GM06990 (cell line): ENCODE measurements at regions not wholly inside any gene's neighbourhood (a gene's known extent, or its start where the extent isn't known, plus 50 kb on each side); places are given as distances from the start of the nearest gene placed in this dataset.

ENCODE experiments used
- DNase-seq: peaks from one replicate; pipeline ENCODE4 v3.0.0-alpha.2; 2011; ENCODE audit not compliant: insufficient read length; ENCODE audit errors: extremely low read depth
- H3K27me3 ChIP-seq: replicated peaks from 2 replicates; pipeline ENCODE4 v1.6.0; 2011; ENCODE audit warnings: low read length; ENCODE audit not compliant: control insufficient read depth, insufficient read depth
- H3K36me3 ChIP-seq: 2 replicates; pipeline ENCODE4 v1.5.1; 2011; ENCODE audit warnings: low read length; ENCODE audit not compliant: control insufficient read depth, insufficient read depth
- H3K4me3 ChIP-seq: replicated peaks from 2 replicates; pipeline ENCODE4 v1.5.1; 2011; ENCODE audit warnings: low read depth, mild to moderate bottlenecking, control low read depth, low read length
- CTCF ChIP-seq: IDR thresholded peaks from 2 replicates; pipeline ENCODE4 v1.5.1; 2011; ENCODE audit warnings: low read length, control low read depth, mild to moderate bottlenecking, inconsistent platforms; ENCODE audit not compliant: insufficient read depth, poor library complexity, severe bottlenecking

GRCh38 chr2:75870133-75870532 lies 159.4 kb upstream of the GCFC2 start:
- no peaks in the 10 kb centered on the region for H3K27me3 ChIP-seq
- no peak overlapping the region for H3K4me3 ChIP-seq
- H3K36me3 ChIP-seq = no peaks in the 10 kb centered on the region
- no peak for TF ChIP-seq CTCF
- no peak for DNase-seq

- no peak for TF ChIP-seq CTCF
- no peak for DNase-seq
- H3K27me3 ChIP-seq = no peaks in the 10 kb centered on the region
- no peaks in the 10 kb centered on the region for H3K36me3 ChIP-seq
- no peak overlapping the region for H3K4me3 ChIP-seq
Measured at GRCh38 chr2:75865702-75866101, 155.0 kb upstream of the GCFC2 start.

- H3K4me3 ChIP-seq = no peak overlapping the region
- H3K27me3 ChIP-seq = no peaks in the 10 kb centered on the region
- H3K36me3 ChIP-seq = no peaks in the 10 kb centered on the region
- no peak for DNase-seq
- no peak for TF ChIP-seq CTCF
Measured at GRCh38 chr2:75865083-75865482, 154.4 kb upstream of the GCFC2 start.

GRCh38 chr2:75862547-75862946 lies 151.8 kb upstream of the GCFC2 start:
- Histone ChIP-seq H3K27me3 (no peaks in the 10 kb centered on the region), H3K36me3 (no peaks in the 10 kb centered on the region), H3K4me3 (no peak overlapping the region)
- DNase-seq = no peak
- TF ChIP-seq CTCF = no peak

- no peak overlapping the region for H3K4me3 ChIP-seq
- TF ChIP-seq CTCF = no peak
- no peak for DNase-seq
- no peaks in the 10 kb centered on the region for H3K27me3 ChIP-seq
- no peaks in the 10 kb centered on the region for H3K36me3 ChIP-seq
Measured at GRCh38 chr2:75853436-75853835, 142.7 kb upstream of the GCFC2 start.

- H3K4me3 ChIP-seq = no peak overlapping the region
- H3K36me3 ChIP-seq = no peaks in the 10 kb centered on the region
- TF ChIP-seq CTCF = no peak
- no peaks in the 10 kb centered on the region for H3K27me3 ChIP-seq
- DNase-seq = no peak
Measured at GRCh38 chr2:75852639-75853038, 141.9 kb upstream of the GCFC2 start.
